Stimulated activated CD4-positive, alpha-beta T cell treated with anti-CD3 and anti-CD28 coated beads, Interleukin-1b, Interleukin-23, amount 100 ng/mL, for 4 hours (primary cell): ENCODE measurements at regions not wholly inside any gene's neighbourhood (a gene's known extent, or its start where the extent isn't known, plus 50 kb on each side); places are given as distances from the start of the nearest gene placed in this dataset.

Source experiments
- DNase-seq, 2 donors: peaks; one replicate each; pipeline ENCODE4 v3.0.0-alpha.2; 2020; ENCODE audit warnings: low read depth in 2 of 2

DNA sequence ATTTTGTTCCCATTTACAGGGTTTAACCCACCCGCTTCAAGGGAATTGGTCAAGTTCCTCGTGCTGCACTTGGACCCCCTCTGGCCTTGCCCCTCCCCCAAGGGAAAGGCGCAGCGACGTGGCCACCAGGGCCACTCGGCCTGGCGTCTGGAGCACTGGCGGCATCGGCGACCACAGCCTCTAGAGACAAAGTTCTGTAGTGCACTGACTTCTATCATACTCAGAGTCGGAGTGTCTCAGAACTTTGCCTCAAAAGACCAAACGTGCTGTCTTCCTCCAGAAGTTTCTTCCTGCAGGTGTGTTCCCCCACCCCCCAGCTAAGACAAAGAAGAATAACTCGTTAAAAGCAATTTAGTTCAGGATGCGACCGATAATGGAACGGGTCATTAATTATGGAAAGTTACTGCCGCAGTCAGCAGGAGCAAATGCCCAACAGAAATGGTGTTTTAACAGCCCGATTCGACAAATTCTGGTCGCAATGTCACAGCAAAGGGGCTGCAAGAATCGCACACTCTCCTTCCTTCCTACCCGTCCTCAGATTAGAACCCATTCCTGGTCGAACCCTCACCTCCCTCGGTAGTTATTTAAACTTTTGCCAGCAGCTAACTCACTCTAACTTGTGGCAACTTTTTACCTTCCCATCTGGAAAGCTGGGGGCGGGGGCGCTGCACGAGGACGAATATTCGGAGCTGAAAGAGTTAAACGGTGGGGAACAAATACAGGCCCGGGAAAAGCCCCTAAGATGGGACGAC lies 202.1 kb upstream of the NFE2L3 start:
- no peak for DNase-seq

DNA sequence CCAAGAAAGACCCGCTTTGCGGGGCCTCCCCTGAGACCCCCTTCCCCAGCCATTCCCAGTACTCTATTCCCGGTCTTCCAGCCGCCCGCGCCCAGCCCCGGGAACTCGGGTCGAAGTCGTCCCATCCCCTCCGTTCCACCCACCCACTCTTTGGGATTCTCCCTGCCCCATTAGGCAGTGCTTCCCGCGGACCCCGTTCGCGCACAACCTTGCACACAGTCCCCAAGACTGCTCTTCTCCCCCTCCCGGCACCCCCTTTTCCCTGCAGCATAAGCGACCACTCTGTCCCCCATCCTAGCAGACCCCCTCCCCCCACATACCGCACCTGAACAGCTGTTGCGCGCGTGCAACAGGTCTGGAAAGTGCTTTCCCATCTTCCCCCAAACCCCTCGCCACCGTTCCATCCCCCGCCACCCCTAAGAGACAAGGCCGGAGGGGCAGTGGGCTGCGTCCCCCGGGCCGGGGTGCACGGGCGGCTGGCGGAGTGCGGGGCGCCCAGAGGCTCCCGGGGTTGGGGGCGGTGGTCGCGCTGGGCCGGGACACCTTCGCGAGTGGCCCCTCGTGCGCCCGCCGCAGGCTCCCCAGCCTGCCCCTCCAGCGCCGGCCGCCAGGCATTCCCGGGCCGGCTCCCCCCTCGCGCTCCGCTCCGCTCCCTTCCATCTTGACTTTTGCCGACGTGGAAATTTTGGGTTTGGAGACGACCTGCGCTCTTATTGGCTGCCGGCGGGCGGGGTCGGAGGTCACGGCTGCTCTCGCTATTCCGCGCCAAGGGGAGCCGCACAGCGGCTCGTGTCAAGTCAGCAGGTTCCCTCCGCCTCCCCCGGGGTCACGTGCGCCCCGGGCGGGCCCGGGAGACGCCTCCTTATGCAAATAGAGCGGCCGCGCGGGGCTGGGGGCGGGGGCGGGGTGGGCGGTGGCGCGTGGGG lies 201.2 kb upstream of the NFE2L3 start:
- DNase-seq: peak; percentile 73 to 77

DNA sequence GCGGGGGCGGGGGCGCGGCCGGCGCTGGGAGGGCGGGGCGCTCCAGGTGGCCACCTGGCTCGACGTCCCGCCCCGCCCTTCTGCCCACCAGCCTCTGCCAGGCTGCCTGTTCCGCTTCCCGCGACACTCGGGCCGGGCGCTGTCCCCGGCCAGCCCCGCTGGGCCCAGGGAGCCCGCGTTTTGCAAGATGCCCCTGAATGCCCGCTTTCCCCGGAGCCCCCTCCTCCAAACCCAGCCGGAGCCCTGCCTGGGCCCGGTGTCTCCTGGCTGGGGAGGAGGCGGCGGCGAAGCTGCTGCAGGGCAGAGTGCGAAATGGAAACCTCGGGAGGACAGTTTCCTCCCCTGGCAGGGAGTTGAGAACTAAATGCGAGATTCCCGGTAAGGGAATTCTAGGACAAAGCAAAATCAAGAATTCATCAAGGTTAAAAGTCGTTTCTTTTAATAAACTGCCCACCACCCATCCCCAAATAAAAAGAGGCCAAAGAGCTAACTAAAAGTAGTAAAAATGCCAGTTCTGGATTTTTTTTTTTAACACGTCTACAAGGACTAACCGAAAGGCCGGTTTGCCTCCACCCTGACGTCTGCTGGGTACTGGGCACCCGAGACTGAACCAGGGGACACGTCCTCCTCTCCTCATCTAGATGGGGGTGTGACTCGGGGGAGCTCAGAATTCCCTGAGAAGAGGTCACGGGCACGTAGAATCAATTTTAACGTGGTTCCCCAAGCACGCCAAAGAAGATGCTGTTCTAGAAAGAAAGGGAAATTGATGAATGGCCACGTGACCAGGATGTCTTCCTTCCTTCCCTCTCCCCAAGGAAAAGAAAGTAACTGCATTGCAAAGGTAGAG lies 200.4 kb upstream of the NFE2L3 start:
- no peak for DNase-seq

DNA sequence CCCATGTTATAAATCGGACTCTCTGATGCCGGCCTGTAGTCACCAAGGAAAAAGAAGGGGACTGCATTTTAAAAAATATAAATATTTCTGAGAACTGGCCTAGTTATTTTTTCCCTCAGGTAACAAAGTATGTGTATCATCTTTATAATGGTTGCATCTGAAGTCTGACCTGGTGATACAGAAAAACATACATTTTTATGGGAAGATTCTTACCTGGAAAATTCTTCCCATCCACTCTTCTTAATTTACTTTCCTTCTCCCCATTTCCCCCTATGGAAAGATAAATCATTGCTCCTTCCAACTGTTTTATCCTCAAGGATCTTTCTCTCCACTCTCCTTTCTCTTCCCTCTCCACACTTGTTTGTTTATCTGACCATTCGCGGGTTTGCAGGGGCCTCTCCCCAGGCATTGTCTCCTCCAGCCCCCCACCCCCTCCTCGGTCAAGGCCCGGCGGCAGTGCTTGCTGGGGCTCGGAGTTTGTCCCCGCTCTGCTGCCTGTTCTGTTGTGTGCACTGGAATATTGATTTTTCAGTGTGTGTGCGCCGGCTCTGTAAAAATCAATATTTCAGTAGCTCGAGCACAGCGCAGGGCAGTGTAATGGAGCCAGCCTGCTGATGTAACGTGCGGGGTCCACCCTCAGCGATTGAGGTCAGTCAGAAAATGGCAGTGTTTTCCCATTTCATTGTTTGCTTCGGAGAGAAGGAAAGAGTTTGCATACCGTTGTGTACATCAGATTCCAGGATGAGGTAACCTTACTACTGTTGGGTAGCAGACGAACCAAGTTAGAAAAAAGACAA lies 199.5 kb upstream of the NFE2L3 start:
- DNase-seq: no peak

DNA sequence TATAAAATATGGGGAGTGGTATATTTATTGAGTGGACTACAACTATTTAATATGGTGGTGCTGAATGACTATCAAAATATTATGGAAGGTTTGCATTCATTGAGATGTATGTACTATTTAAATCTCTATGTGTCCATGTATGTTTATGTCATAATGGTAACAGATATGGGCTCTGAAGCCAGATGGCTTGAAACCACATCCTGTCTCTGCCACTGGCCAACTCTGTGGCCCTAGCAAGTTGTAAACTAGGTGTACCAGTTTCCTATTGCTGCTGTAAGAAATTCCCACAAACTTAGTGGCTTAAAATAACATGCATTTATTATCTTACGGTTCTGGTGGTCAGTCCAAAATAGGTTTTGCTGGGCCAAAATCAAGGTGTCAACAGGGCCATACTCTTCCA lies 198.1 kb upstream of the NFE2L3 start:
- DNase-seq: no peak

DNA sequence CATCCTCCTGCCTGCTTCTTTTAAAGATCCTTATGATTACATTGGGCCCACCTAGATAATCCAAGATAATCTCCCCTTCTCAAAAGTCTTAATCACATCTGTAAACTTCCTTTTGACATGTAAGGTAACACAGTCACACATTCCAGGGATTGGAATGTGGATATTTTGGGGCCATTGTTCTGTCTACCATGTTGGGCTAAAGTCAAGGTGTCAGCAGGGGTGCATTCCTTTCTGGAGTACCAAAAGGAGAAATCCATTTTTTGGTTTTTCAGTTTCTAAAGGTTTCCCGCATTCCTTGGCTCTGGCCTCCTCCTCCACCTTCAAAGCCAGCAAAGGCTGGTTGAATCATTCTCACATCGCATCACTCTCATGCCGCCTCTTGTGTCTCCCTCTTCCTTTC lies 197.6 kb upstream of the NFE2L3 start:
- DNase-seq: no peak

DNA sequence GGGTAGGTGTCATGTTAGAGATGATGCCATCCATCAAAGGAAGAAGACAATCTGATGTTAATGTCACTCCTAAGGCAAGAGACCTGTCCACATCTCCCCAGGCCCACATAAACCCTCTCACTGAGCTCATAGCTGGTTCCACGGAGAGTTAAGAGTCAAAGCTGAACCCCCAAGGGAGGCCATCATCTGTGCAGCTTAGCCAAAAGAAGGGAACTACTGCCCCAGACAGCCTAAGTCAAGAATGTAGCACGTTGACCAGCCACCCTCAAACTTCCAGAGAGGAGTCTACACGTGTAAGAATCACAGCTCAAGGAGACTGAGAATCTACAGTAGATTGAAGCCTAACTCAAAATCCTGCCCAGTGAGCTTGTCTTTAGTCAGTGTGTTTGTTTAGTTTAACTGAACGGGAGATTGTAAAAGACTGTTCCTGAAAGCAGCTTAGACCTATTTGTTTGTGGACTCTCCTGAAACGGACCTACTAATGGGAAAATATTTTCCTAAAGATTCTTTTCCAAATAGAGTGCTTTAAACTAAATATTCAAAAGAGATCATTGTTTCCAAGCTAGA lies 192.7 kb upstream of the NFE2L3 start:
- DNase-seq: no peak

DNA sequence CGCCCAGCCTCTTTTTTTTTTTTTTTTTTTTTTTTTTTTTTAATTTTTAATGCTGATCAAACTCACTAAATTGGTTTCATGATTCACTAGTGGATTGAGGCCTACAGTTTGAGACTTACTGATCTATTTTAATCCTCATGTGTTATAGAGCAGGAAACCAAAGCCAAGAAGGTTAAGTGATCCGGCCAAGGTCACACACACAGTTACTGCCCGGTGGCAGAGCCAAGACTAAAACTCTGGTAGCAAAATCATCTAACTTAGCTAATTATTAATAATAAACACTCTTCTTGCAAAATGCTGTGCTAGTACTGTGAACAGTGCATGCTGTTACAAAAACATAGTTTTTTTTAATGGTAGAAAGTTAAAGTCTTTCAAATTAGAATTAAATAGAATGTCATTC lies 188.3 kb upstream of the NFE2L3 start:
- no peak for DNase-seq

DNA sequence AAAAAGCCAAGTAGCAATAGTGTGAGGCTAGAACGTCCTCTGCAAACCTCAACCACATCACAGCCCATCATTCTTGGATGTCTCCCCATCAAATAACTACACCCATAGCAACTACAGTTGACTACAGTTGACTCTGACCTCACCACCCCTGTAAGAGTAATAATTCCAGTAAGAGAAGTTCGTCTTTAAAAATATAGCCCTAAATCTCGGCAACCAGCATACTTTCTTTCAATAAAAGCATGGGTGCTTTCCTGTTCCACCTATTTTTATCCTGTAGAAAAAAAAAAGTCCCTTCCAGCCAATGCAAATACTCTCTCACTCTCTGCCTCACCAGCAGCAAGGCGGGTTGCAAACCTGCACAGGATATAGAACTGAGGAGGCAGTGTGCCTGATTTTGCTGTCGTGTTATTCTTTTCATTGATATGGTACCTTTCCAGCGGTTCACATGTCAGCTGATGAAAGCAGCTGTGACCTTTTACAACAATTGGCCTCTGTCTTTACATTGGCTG lies 187.5 kb upstream of the NFE2L3 start:
- DNase-seq: no peak

DNA sequence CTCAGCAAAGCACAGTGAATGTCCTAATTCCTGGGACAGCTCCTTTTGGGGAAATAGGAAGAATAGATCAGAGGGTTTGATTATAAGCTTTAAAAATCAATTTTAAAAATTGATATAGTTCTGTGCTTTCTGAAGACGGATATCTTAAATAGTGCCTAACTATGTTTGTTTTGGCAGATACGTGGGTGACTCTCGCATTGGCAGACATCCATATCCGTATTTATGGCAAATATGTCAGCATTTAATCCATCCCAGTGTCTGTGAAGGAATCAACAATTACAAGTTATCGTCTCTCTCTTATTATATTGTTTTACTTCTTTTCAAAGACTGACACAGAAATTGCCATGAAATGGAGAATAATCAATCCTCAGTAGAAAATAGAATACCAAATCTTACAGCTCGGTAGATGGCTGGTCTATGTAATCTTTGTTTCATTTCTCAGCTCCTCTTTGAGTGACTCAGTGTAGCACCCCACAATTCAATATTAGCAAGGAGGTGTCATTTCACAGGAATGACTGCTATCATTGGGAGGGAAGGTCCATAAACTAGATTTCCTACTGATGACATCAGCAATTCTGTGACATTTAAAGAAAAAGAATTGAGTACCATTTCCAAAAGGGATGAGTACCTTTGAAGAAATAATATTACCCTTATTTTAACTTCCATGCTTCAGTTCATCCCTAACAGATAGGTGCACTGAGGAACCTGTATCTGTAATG lies 186.4 kb upstream of the NFE2L3 start:
- DNase-seq: no peak

DNA sequence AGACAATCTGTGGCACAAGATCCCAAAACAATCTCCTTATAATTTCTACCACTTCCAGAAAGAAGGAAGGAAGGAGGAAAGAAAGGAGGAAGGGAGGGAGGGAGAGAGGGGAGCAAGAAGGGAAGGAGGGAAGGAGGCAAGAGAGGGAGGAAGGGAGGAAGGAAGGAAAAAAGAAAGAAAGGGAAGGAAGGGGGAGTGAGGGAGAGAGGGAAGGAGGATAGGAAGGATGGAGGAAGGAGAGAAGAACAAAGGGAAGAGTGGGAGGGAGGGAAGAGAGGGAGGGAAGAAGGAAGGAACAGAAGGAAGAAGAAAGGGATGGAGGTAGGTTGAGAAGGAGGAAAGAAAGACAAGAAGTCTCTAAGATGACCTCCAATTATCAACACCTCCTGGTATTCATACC lies 185.5 kb upstream of the NFE2L3 start:
- DNase-seq: no peak

DNA sequence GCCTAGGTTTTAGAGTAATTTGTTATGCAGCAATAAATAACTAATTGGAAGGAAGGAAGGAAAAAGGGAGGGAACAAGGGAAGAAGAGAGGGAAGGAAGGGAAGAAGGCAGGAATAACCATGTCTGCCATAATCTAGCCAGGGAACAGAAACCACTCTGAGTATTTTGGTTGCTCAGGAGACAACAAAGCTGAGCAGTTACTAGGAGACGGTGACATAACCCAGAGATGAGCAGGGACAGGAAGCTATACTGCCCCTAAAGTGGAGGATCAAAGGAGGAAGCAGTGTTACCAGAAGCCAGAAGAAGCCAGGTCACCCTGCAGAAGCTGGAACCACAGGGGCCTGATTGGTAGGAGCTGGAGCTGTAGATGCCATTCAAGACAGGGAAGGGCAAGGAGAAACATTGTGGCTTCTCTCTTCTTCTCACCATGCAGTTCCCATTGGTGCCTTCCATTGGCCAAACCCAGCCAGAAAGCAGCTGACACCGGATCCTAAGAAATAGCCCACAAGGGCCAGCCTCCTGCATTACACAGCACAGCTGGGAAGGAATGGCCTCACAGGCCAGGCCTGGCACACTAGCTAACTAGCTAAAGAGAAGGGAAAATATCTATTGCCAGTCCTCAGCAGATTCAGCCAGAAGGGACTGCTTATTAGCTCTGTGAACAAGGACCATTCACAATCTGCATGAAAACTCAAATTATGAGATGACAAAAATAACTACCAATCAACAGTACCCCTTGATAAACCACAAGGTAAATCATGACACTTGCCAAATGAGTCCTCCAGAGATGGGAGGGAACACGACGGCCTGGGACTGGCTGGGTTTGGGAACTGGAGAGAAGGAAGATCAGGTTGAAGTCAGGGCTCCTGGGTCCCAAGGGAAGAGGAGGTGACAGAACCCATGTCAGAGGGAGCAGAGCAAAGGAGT lies 184.5 kb upstream of the NFE2L3 start:
- DNase-seq: no peak

DNA sequence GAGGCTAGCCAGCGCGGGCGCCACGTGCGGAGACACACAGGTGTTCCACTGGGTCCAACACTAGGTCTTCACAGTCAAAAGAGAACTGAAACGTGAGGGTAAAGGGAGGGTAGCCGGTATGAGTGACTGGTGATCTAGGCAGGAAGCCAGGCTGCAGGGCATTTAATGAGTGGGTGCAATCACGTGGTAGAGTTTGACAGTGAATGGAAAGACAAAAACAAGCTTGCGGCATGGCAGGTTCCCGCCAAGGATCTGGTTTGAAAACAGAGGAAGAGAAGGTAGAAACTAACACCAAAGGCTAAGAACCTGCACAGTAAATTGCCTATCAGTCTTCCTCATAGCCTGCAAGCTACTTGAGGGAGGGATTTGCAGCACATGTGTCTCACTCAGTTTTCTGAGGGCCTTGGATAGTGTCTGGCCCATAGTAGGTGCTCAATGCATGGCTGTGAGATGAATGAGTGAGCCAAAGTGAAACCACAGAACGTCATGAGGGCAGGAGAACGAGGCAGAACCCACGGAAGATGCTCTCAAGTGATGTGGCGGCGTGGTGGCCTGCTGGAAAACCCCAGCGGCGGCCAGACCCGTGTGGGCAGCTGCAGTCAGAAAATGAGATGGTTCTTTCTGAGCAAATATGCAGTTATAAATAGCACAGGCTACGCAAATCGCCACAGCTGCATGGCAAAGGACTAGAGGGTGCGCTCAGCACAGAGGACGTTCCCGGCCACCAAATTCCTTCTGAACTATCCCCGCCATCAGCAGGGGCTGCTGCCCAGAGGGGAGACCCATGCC lies 183.6 kb upstream of the NFE2L3 start:
- peak in 1 of 2 donors; percentile 20 for DNase-seq

DNA sequence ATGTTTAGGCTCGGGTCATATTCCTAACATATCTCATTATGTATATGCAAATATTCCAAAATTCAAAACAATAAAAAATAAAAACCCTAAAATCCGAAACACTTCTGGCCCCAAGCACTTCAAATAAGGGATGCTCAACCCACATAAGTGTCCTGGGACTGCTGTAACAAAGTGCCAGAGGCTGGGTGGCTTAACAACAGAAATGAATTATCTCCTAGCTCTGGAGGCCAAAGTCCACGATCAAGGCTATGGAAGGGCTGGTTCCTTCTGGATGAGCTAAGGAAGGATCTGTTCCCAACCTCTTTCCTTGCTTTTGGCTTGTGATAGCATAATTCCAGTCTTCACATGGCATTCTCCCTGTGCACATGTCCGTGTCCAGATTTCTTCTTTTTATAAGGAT lies 181.6 kb upstream of the NFE2L3 start:
- no peak for DNase-seq

DNA sequence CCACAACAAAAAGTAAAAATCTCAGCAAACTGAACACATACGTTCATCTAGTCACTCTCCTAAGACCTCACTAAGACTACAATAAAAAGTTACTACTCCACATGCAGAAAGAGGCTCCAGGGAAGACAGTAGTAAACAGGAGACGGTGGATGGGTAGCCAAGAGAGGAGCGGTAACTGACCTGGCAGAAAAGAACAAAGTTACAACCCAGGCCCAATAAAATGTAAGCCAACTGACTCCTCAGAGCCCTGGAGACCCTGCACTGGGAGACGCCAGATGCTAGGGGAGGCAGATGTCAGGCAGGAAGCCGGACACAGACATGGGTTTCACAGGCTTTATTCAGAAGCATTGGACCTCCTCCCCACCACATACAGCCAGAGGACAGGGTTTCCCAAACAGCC lies 181.1 kb upstream of the NFE2L3 start:
- DNase-seq: no peak

DNA sequence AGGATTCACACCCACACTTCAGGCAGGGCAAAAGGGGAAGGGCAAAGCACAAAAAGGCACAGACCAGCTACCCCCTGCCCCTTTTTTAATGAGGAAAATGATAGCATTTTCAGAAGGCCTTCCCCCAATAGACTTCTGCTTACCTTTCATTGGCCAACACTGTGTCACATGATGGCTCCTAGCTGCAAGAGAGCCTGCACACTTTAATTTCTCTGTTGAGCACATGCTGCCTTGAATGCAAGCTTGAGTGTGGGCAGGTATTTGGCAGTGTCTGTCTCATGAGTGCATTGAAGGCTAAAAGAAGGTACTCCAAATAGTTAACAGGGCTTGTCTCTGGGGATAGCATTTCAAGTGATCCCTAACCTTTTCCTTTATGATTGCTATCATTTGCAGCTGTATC lies 175.4 kb upstream of the NFE2L3 start:
- no peak for DNase-seq

DNA sequence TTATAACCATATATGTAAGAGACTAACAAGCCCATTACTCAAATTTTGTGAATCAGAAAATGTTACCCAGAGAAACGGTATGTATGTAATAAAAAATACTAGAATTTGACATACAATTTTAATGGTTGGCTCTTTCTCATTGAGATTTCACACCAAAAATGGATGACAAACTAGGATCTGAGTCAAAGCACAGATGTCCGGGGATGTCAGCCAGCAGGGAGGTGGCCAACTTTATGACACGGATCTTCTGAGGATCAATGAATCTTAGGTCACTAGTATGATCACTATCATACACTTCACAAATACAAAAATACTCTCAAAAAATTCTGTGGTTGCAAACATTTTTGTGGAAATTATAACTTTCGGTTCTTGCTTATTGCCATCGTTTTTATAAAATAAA lies 173.5 kb upstream of the NFE2L3 start:
- DNase-seq: no peak

DNA sequence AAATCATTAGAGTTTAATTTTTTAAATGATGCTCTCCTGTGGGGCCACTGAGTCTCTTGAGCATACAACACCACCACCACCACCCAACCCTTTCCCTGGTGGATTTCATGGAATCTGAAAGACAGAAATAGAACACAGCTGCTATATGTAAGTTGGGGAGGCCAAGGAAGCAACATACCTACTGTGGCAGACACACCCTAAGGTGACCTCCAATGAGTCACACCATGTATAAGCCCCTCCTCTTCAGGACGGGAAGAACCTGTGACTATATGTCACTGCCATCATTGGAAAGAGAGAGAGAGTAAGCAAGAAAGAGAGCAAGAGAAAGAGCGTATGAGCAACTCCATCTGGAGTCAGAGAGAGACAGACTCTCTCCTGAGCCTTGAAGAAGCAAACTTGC lies 172.4 kb upstream of the NFE2L3 start:
- DNase-seq: no peak
